ENCODE measurements at regions not wholly inside any gene's neighbourhood (a gene's known extent, or its start where the extent isn't known, plus 50 kb on each side); places are given as distances from the start of the nearest gene placed in this dataset.

GRCh38 chr5:113806904-113807303, 293.4 kb downstream of the YTHDC2 start:
- Histone ChIP-seq H3K27ac (peak overlapping the region in 2 of 12 donors; percentile 4 to 39), H3K4me3 (peak overlapping the region in 5 of 12 donors; percentile 3 to 19 (median 11)), H3K4me1 (peaks cover 0 to 12% (median 1%) of the 10 kb centered on the region in 12 donors), H3K9me3 (no peaks in the 10 kb centered on the region), H3K27me3 (no peaks in the 10 kb centered on the region), H3K36me3 (no peaks in the 10 kb centered on the region)
- 58 to 81% (median 65%) methylated on average over 3 of the region's 3 CpGs for WGBS, 4 donors
- DNase-seq (peak in 1 of 5 donors; percentile 22), ATAC-seq (peak in 3 of 4 donors; percentile 20 to 79 (median 29))
- no peak for TF ChIP-seq POLR2A (IDR thresholded peaks at IDR 0.05)
- TF ChIP-seq CTCF (IDR thresholded peaks at IDR 0.05): no peak
- intact Hi-C loops (cut with DNase I): no loop called here

GRCh38 chr5:113807427-113807991, 294.0 kb downstream of the YTHDC2 start:
- DNase-seq (peak in 2 of 5 donors; percentile 21 to 25), ATAC-seq (peak in 2 of 4 donors; percentile 22 to 66)
- 40 to 43% (median 40%) methylated on average over 7 of the region's 7 CpGs for WGBS, 4 donors
- Histone ChIP-seq H3K27me3 (no peaks in the 10 kb centered on the region), H3K27ac (peak overlapping the region in 1 of 12 donors; percentile 39), H3K9me3 (no peaks in the 10 kb centered on the region), H3K36me3 (no peaks in the 10 kb centered on the region), H3K4me1 (peaks cover 0 to 12% (median 1%) of the 10 kb centered on the region in 12 donors), H3K4me3 (peak overlapping the region in 4 of 12 donors; percentile 10 to 19 (median 12))
- intact Hi-C loops (cut with DNase I): no loop called here
- TF ChIP-seq CTCF (IDR thresholded peaks at IDR 0.05): no peak
- no peak for TF ChIP-seq POLR2A (IDR thresholded peaks at IDR 0.05)

GRCh38 chr5:113808956-113809355, 295.5 kb downstream of the YTHDC2 start:
- no peak for TF ChIP-seq CTCF (IDR thresholded peaks at IDR 0.05)
- no peak for TF ChIP-seq POLR2A (IDR thresholded peaks at IDR 0.05)
- H3K9me3 ChIP-seq: no peaks in the 10 kb centered on the region
- no peaks in the 10 kb centered on the region for H3K36me3 ChIP-seq
- peaks cover 0 to 12% (median 1%) of the 10 kb centered on the region in 12 donors for H3K4me1 ChIP-seq
- DNase-seq (no peak), ATAC-seq (no peak)
- no peak overlapping the region for H3K27ac ChIP-seq
- H3K4me3 ChIP-seq: no peak overlapping the region
- 74 to 80% (median 79%) methylated on average over 1 of the region's 1 CpG for WGBS, 4 donors
- H3K27me3 ChIP-seq: no peaks in the 10 kb centered on the region
- intact Hi-C loops (cut with DNase I): no loop called here

- ATAC-seq (no peak), DNase-seq (no peak)
- no peak overlapping the region for H3K27ac ChIP-seq
- H3K4me1 ChIP-seq: peaks cover 0 to 12% (median 1%) of the 10 kb centered on the region in 12 donors
- WGBS, 4 donors: 64 to 76% (median 65%) methylated on average over 2 of the region's 2 CpGs
- no peaks in the 10 kb centered on the region for H3K36me3 ChIP-seq
- intact Hi-C loops (cut with DNase I): no loop called here
- TF ChIP-seq CTCF (IDR thresholded peaks at IDR 0.05): no peak
- no peak for TF ChIP-seq POLR2A (IDR thresholded peaks at IDR 0.05)
- H3K9me3 ChIP-seq: no peaks in the 10 kb centered on the region
- no peak overlapping the region for H3K4me3 ChIP-seq
- H3K27me3 ChIP-seq: no peaks in the 10 kb centered on the region
Observed at GRCh38 chr5:113809626-113810025, 296.1 kb downstream of the YTHDC2 start.
